GM12878 (cell line): ENCODE measurements at regions not wholly inside any gene's neighbourhood (a gene's known extent, or its start where the extent isn't known, plus 50 kb on each side); places are given as distances from the start of the nearest gene placed in this dataset.
A peak's percentile ranks its signal among the peaks of the same experiment; 100 is the strongest.

Experiments
- ATF7 ChIP-seq: fragments of 450-650 bp; IDR thresholded peaks from 2 replicates; pipeline ENCODE4 v1.6.1; 2016; ENCODE audit warnings: low read depth, mild to moderate bottlenecking
- CHD4 ChIP-seq: fragments of 200-600 bp; sonication (generic); IDR thresholded peaks from 2 replicates; pipeline ENCODE4 v1.6.1; 2016; ENCODE audit warnings: mild to moderate bottlenecking
- ETV6 ChIP-seq, 2 experiments: fragments of 450-650 bp in 1 of 2; IDR thresholded peaks in 1 of 2; conservative IDR thresholded peaks in 1 of 2; 2 replicates each; pipeline ENCODE4 v1.6.1; 2014; ENCODE audit warnings: antibody characterized with exemption in 1 of 2, borderline replicate concordance in 1 of 2, low read depth in 1 of 2, mild to moderate bottlenecking in 1 of 2, moderate library complexity in 1 of 2
- HCFC1 ChIP-seq: fragments of 150-350 bp; IDR thresholded peaks from 2 replicates; pipeline ENCODE4 v1.6.1; 2014; ENCODE audit warnings: low read length
- MEF2B ChIP-seq: fragments of 450-650 bp; IDR thresholded peaks from 2 replicates; pipeline ENCODE4 v1.6.1; 2018; ENCODE audit warnings: mild to moderate bottlenecking, moderate library complexity; ENCODE audit not compliant: partially characterized antibody, poor library complexity, severe bottlenecking
- NR2F1 ChIP-seq: fragments of 450-650 bp; conservative IDR thresholded peaks from 2 replicates; pipeline ENCODE4 v1.6.1; 2017; ENCODE audit warnings: mild to moderate bottlenecking
- PKNOX1 ChIP-seq: fragments of 450-650 bp; IDR thresholded peaks from 2 replicates; pipeline ENCODE4 v1.6.1; 2016; ENCODE audit warnings: mild to moderate bottlenecking
- RAD51 ChIP-seq: fragments of 450-650 bp; IDR thresholded peaks from 2 replicates; pipeline ENCODE4 v1.6.1; 2016; ENCODE audit warnings: moderate library complexity, mild to moderate bottlenecking, inconsistent platforms
- TAF1 ChIP-seq: IDR thresholded peaks from 2 replicates; pipeline ENCODE4 v1.6.1; 2011; ENCODE audit warnings: mild to moderate bottlenecking, low read depth, low read length, borderline replicate concordance
- ZBTB33 ChIP-seq: fragments of 450-650 bp; IDR thresholded peaks from 2 replicates; pipeline ENCODE4 v1.6.1; 2017; ENCODE audit warnings: mild to moderate bottlenecking
- ZBTB40 ChIP-seq: fragments of 450-650 bp; IDR thresholded peaks from 2 replicates; pipeline ENCODE4 v1.6.1; 2016; ENCODE audit warnings: mild to moderate bottlenecking, moderate library complexity, borderline replicate concordance
- ZSCAN29 ChIP-seq: fragments of 450-650 bp; IDR thresholded peaks from 2 replicates; pipeline ENCODE4 v1.6.1; 2017; ENCODE audit warnings: mild to moderate bottlenecking, moderate library complexity
- TF ChIP-seq, protein P1 (sequence below): fragments of 450-650 bp; formaldehyde crosslinking; IDR thresholded peaks from 2 replicates; pipeline ENCODE4 v1.4.0; 2020; ENCODE audit warnings: mild to moderate bottlenecking, moderate library complexity
- TF ChIP-seq, protein P2 (sequence below), 3 experiments: IDR thresholded peaks in 2 of 3; conservative IDR thresholded peaks in 1 of 3; 2 replicates each; pipeline ENCODE4 v1.5.1; 2011; ENCODE audit warnings: low read depth in 3 of 3, low read length in 3 of 3, mild to moderate bottlenecking in 3 of 3, control low read depth in 2 of 3, moderate library complexity in 2 of 3, inconsistent platforms in 1 of 3, mixed read lengths in 1 of 3; ENCODE audit not compliant: control insufficient read depth in 2 of 3, insufficient read depth in 1 of 3; ENCODE audit errors: extremely low read depth in 1 of 3

DNA sequence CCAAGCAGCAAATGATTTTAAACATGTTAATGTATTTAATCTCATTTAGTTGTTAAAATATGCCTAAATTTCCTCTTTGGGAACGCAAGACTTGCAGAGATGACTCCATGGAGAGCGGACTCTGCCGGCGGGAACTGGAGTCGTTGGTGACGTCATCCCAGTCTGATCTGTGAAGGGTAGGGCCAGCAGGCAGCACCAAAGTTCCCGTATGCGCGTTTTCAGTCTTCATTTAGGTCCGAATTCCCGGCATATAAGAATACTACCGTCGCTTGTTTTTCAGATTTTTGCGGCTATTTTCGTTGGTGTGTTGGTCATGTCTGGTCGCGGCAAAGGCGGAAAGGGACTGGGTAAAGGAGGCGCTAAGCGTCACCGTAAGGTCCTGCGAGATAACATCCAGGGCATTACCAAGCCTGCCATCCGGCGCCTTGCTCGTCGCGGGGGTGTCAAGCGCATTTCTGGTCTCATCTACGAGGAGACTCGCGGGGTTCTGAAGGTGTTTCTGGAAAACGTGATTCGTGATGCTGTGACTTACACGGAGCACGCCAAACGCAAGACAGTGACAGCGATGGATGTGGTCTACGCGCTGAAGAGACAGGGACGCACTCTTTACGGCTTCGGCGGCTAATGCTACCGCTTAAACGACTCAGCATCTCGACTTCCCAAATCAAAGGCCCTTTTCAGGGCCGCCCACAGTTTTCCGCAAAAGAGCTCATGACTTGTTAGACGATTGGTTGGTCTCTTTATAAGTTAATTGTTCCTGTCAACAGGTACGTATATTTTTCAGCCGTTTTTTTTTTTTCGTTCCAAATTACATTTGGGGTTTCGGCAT, 117.3 kb downstream of the HFE start (continued):
- no peak for TF ChIP-seq RAD51
- TF ChIP-seq NR2F1: peak; percentile 44; the same call in 1 of the 2 replicates
- TF ChIP-seq PKNOX1: peak; percentile 28
- TF ChIP-seq ZSCAN29: 0 out of 2 replicates have a peak, but pooled peaks have one; percentile 62
- 0 out of 4 replicates have a peak, but pooled peaks of 1 of the 2 experiments have one; percentile 32 for TF ChIP-seq ETV6 (conservative IDR thresholded peaks at IDR 0.05 in 1 of 2, IDR thresholded peaks at IDR 0.05 in 1 of 2; ENCODE audit: borderline replicate concordance in 1 of 2, low read depth in 1 of 2)
- TF ChIP-seq MEF2B: peak; percentile 39
- no peak for TF ChIP-seq CHD4
- TF ChIP-seq ATF7: peak; percentile 100
- TF ChIP-seq, protein P1, sequence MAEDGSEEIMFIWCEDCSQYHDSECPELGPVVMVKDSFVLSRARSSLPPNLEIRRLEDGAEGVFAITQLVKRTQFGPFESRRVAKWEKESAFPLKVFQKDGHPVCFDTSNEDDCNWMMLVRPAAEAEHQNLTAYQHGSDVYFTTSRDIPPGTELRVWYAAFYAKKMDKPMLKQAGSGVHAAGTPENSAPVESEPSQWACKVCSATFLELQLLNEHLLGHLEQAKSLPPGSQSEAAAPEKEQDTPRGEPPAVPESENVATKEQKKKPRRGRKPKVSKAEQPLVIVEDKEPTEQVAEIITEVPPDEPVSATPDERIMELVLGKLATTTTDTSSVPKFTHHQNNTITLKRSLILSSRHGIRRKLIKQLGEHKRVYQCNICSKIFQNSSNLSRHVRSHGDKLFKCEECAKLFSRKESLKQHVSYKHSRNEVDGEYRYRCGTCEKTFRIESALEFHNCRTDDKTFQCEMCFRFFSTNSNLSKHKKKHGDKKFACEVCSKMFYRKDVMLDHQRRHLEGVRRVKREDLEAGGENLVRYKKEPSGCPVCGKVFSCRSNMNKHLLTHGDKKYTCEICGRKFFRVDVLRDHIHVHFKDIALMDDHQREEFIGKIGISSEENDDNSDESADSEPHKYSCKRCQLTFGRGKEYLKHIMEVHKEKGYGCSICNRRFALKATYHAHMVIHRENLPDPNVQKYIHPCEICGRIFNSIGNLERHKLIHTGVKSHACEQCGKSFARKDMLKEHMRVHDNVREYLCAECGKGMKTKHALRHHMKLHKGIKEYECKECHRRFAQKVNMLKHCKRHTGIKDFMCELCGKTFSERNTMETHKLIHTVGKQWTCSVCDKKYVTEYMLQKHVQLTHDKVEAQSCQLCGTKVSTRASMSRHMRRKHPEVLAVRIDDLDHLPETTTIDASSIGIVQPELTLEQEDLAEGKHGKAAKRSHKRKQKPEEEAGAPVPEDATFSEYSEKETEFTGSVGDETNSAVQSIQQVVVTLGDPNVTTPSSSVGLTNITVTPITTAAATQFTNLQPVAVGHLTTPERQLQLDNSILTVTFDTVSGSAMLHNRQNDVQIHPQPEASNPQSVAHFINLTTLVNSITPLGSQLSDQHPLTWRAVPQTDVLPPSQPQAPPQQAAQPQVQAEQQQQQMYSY (CRISPR knock-in tag): peak; percentile 68; the same call in 1 of the 2 replicates
- TF ChIP-seq ZBTB33: peak; percentile 58; the same call in 1 of the 2 replicates
- TF ChIP-seq HCFC1: peak; percentile 47
- TF ChIP-seq, protein P2, sequence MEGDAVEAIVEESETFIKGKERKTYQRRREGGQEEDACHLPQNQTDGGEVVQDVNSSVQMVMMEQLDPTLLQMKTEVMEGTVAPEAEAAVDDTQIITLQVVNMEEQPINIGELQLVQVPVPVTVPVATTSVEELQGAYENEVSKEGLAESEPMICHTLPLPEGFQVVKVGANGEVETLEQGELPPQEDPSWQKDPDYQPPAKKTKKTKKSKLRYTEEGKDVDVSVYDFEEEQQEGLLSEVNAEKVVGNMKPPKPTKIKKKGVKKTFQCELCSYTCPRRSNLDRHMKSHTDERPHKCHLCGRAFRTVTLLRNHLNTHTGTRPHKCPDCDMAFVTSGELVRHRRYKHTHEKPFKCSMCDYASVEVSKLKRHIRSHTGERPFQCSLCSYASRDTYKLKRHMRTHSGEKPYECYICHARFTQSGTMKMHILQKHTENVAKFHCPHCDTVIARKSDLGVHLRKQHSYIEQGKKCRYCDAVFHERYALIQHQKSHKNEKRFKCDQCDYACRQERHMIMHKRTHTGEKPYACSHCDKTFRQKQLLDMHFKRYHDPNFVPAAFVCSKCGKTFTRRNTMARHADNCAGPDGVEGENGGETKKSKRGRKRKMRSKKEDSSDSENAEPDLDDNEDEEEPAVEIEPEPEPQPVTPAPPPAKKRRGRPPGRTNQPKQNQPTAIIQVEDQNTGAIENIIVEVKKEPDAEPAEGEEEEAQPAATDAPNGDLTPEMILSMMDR (IDR thresholded peaks at IDR 0.05 in 2 of 3, conservative IDR thresholded peaks at IDR 0.05 in 1 of 3; ENCODE audit: control insufficient read depth in 2 of 3, extremely low read depth in 1 of 3, insufficient read depth in 1 of 3, low read depth in 3 of 3, low read length in 3 of 3): peak; percentile 23 to 49 (median 25); a peak in 4 of 6 replicates
- peak; percentile 88 for TF ChIP-seq TAF1
- TF ChIP-seq ZBTB40: peak; percentile 86; the same call in 1 of the 2 replicates
